Ovary (tissue), 3 donors: ENCODE measurements at regions not wholly inside any gene's neighbourhood (a gene's known extent, or its start where the extent isn't known, plus 50 kb on each side); places are given as distances from the start of the nearest gene placed in this dataset.
"Not testable (repeated sequence)": the region's sequence is repeated elsewhere in the genome, so short reads cannot be mapped to it uniquely, and the experiment has no call there.

ENCODE experiments used
- POLR2A ChIP-seq: fragments of 450-650 bp; IDR thresholded peaks from one replicate; pipeline ENCODE4 v1.6.1; 2017; ENCODE audit warnings: antibody characterized with exemption, mild to moderate bottlenecking, moderate library complexity
- TF ChIP-seq, protein P1 (sequence below), 3 donors: fragments of 450-650 bp in 2 of 3; fragments of 200-600 bp in 1 of 3; IDR thresholded peaks; one replicate each; pipeline versions ENCODE4 v1.5.1 to v1.8.0; 2016 to 2022; ENCODE audit warnings: antibody characterized with exemption in 3 of 3, mild to moderate bottlenecking in 1 of 3
- donor health status: DM: no; HTN: no; CAD: no.

DNA sequence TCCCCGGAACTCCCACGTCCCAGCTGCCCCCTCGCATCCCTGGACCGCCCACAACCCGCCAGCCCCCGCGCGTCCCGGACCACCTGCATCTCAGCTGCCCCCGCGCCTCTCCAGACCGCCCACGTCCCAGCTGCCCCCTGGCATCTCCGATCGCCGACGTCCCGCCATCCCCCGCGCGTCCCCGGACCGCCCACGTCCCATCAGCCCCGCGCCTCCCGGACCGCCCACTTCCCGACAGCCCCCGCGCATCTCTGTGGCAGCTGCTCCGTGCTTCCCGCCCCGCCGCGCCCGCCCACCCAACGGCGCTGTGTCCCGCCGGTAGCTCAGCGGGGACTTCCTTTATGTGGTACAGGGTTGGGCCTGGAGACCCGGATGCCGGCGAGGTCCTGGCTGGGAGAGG, 955.8 kb downstream of the TMEM121 start:
- TF ChIP-seq POLR2A, result not testable (repeated sequence)
- TF ChIP-seq, protein P1, sequence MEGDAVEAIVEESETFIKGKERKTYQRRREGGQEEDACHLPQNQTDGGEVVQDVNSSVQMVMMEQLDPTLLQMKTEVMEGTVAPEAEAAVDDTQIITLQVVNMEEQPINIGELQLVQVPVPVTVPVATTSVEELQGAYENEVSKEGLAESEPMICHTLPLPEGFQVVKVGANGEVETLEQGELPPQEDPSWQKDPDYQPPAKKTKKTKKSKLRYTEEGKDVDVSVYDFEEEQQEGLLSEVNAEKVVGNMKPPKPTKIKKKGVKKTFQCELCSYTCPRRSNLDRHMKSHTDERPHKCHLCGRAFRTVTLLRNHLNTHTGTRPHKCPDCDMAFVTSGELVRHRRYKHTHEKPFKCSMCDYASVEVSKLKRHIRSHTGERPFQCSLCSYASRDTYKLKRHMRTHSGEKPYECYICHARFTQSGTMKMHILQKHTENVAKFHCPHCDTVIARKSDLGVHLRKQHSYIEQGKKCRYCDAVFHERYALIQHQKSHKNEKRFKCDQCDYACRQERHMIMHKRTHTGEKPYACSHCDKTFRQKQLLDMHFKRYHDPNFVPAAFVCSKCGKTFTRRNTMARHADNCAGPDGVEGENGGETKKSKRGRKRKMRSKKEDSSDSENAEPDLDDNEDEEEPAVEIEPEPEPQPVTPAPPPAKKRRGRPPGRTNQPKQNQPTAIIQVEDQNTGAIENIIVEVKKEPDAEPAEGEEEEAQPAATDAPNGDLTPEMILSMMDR (IDR thresholded peaks at IDR 0.05), result not testable (repeated sequence)
